ENCODE measurements at regions not wholly inside any gene's neighbourhood (a gene's known extent, or its start where the extent isn't known, plus 50 kb on each side); places are given as distances from the start of the nearest gene placed in this dataset.

DNA sequence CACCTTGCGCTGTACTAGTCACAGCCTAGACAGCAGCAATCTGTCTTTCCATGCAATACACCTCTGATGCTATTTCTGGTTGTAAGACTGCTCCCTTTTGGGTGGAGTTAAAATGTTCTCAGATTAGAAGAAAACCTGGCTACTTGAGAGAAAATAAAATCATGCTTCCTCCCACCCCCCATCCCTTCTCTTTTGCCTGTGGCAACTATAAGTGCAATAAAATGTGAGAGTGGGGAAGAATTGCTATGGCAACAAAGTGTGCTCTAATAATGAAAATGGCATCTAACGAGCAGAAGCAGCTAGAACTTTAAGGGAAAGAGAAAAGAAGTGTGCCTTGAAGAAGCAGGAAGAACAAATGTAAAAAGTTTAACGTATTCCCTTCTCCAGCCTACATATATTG lies 464.2 kb upstream of the FSHR start:
- no peak for TF ChIP-seq CTCF (IDR thresholded peaks at IDR 0.05)
- TF ChIP-seq SIN3A (IDR thresholded peaks at IDR 0.05; ENCODE audit: borderline replicate concordance, insufficient read depth, low read depth, low read length) = no peak
- no peak for TF ChIP-seq REST (IDR thresholded peaks at IDR 0.05; ENCODE audit: insufficient read depth in 1 of 2, low read depth in 2 of 2, low read length in 1 of 2)
- no peak for TF ChIP-seq TCF7L2 (IDR thresholded peaks at IDR 0.05; ENCODE audit: low read depth, low read length)

Measured in Panc1 (cell line).